ENCODE measurements at regions not wholly inside any gene's neighbourhood (a gene's known extent, or its start where the extent isn't known, plus 50 kb on each side); places are given as distances from the start of the nearest gene placed in this dataset.
"Not testable (repeated sequence)": the region's sequence is repeated elsewhere in the genome, so short reads cannot be mapped to it uniquely, and the experiment has no call there.

DNA sequence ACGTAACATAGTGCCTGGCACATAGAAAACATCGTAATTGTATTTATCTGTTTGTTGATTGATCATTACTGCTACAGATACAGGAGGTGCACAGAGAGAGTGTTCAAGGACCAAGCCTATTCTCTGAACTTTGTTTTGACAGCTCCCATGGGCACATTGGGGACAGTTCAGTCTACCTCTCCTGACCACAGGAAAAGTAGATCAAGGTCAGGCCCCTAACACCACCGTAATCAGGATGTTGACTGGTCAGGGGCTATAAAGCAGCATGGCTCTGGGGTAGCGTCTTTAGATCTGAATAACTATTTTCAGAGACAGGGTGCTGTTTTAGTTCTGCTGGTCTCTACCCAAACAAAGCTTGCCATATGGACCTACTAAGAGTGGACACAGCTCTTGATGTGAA, 223.1 kb upstream of the IRF2BP2 start:
- Histone ChIP-seq H3K27me3 (ENCODE audit: control insufficient read depth in 1 of 2, insufficient read depth in 2 of 2, low read length in 2 of 2) (no peaks in the 10 kb centered on the region), H3K4me3 (ENCODE audit: low read length in 2 of 2) (no peak overlapping the region), H3K4me1 (ENCODE audit: control insufficient read depth, insufficient read depth, low read length) (no peaks in the 10 kb centered on the region), H3K36me3 (ENCODE audit: control insufficient read depth in 2 of 2, insufficient read depth in 2 of 2, low read length in 2 of 2) (no peaks in the 10 kb centered on the region), H3K27ac (ENCODE audit: low read length) (no peak overlapping the region), H3K9me3 (ENCODE audit: control insufficient read depth in 2 of 2, low read length in 2 of 2) (peaks cover 0 to 2% of the 10 kb centered on the region in 2 donors), H3K9ac (ENCODE audit: low read length in 2 of 2) (no peak overlapping the region)

DNA sequence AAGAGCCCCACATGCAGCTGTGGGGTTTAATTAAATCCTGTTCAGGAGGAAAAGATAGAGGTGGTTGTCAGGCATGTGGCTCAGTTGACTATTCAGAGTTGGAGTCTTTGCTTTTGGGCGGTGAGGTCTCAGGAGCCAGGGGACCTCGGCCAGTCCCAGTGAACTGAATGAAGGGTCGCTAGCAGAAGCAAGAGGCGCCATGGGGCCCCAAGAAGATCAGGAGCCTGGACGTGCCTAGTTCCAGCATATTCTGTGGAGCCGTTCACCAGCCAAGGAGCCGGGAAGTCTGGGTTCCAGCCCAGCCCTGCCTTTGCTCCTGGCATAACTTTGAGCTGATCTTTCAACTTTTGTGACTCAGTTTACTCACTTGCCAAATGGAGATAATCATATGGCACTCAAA, 217.7 kb upstream of the IRF2BP2 start:
- no peaks in the 10 kb centered on the region for H3K9me3 ChIP-seq (ENCODE audit: control insufficient read depth in 2 of 2, low read length in 2 of 2)
- no peak overlapping the region for H3K27ac ChIP-seq (ENCODE audit: low read length)
- no peak overlapping the region for H3K4me3 ChIP-seq (ENCODE audit: low read length in 2 of 2)
- no peak overlapping the region for H3K9ac ChIP-seq (ENCODE audit: low read length in 2 of 2)
- peaks cover 2% of the 10 kb centered on the region for H3K4me1 ChIP-seq (ENCODE audit: control insufficient read depth, insufficient read depth, low read length)
- H3K27me3 ChIP-seq (ENCODE audit: control insufficient read depth in 1 of 2, insufficient read depth in 2 of 2, low read length in 2 of 2): no peaks in the 10 kb centered on the region
- no peaks in the 10 kb centered on the region for H3K36me3 ChIP-seq (ENCODE audit: control insufficient read depth in 2 of 2, insufficient read depth in 2 of 2, low read length in 2 of 2)

- Histone ChIP-seq H3K27ac (ENCODE audit: low read length) (no peak overlapping the region), H3K9ac (ENCODE audit: low read length in 2 of 2) (no peak overlapping the region)
These were observed 217.2 kb upstream of the IRF2BP2 start for GRCh38 chr1:234827181-234827580.

GRCh38 chr1:234826352-234826751, 216.4 kb upstream of the IRF2BP2 start:
- Histone ChIP-seq H3K36me3 (ENCODE audit: control insufficient read depth in 2 of 2, insufficient read depth in 2 of 2, low read length in 2 of 2) (no peaks in the 10 kb centered on the region), H3K4me1 (ENCODE audit: control insufficient read depth, insufficient read depth, low read length) (peaks cover 2% of the 10 kb centered on the region), H3K9ac (ENCODE audit: low read length in 2 of 2) (no peak overlapping the region), H3K27ac (ENCODE audit: low read length) (no peak overlapping the region), H3K4me3 (ENCODE audit: low read length in 2 of 2) (no peak overlapping the region), H3K9me3 (ENCODE audit: control insufficient read depth in 2 of 2, low read length in 2 of 2) (no peaks in the 10 kb centered on the region), H3K27me3 (ENCODE audit: control insufficient read depth in 1 of 2, insufficient read depth in 2 of 2, low read length in 2 of 2) (no peaks in the 10 kb centered on the region)

More at GRCh38 chr1:234827181-234827580, 217.2 kb upstream of the IRF2BP2 start:
- Histone ChIP-seq H3K4me3 (ENCODE audit: low read length in 2 of 2) (no peak overlapping the region), H3K4me1 (ENCODE audit: control insufficient read depth, insufficient read depth, low read length) (peaks cover 2% of the 10 kb centered on the region), H3K27me3 (ENCODE audit: control insufficient read depth in 1 of 2, insufficient read depth in 2 of 2, low read length in 2 of 2) (no peaks in the 10 kb centered on the region), H3K36me3 (ENCODE audit: control insufficient read depth in 2 of 2, insufficient read depth in 2 of 2, low read length in 2 of 2) (no peaks in the 10 kb centered on the region), H3K9me3 (ENCODE audit: control insufficient read depth in 2 of 2, low read length in 2 of 2) (no peaks in the 10 kb centered on the region)

DNA sequence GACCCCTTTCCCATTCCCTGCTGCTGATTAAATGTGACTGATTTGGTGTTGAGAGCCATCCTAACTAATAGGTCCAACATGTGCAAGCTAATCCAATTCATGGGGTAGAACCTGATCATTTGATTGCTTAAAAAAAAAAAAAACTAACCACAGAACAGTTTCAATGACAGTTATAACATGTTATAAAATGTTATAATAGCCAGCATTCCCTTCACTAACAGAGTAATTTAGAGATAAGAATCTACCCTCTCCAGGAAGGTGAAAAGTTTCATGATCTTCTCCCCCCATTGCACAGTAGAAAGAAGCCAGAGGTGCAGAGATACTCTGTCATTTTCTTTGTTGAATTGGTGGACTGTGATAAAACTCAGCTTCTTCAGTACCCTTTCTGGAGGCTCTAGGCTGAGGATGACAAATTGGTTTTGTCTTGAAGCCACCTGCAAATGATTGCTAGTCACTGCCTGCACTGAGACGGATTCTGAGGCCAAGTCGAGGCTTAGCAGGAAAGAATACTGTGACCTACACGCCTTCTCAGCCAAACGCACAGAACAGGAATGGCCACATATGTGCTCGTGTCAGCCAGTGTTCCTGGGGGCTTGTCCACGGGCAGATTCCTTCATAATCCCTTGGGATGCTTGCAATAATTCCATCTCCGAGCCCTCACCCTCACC, 215.7 kb upstream of the IRF2BP2 start:
- Histone ChIP-seq H3K27me3 (ENCODE audit: control insufficient read depth in 1 of 2, insufficient read depth in 2 of 2, low read length in 2 of 2) (no peaks in the 10 kb centered on the region), H3K36me3 (ENCODE audit: control insufficient read depth in 2 of 2, insufficient read depth in 2 of 2, low read length in 2 of 2) (no peaks in the 10 kb centered on the region), H3K9ac (ENCODE audit: low read length in 2 of 2) (no peak overlapping the region), H3K4me1 (ENCODE audit: control insufficient read depth, insufficient read depth, low read length) (peaks cover 2% of the 10 kb centered on the region), H3K9me3 (ENCODE audit: control insufficient read depth in 2 of 2, low read length in 2 of 2) (no peaks in the 10 kb centered on the region), H3K4me3 (ENCODE audit: low read length in 2 of 2) (no peak overlapping the region), H3K27ac (ENCODE audit: low read length) (no peak overlapping the region)

DNA sequence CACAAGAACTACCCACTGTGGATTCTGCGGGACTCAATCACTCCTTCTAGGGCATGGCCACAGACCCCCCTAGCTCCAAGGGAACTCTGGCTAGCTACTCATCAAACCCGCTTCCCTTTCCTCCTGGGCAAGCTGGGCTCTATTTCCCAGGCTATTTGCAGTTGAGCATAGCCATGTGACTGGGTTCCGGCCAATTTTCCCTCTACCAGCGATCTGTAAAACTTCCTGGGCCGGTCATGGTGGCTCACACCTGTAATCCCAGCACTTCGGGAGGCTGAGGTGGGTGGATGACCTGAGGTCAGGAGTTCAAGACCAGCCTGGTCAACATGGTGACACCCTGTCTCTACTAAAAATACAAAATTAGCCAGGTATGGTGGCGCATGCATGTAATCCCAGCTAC, 214.9 kb upstream of the IRF2BP2 start:
- H3K4me1 ChIP-seq (ENCODE audit: control insufficient read depth, insufficient read depth, low read length); H3K27me3 ChIP-seq (ENCODE audit: control insufficient read depth in 1 of 2, insufficient read depth in 2 of 2, low read length in 2 of 2); H3K36me3 ChIP-seq (ENCODE audit: control insufficient read depth in 2 of 2, insufficient read depth in 2 of 2, low read length in 2 of 2); H3K9me3 ChIP-seq (ENCODE audit: control insufficient read depth in 2 of 2, low read length in 2 of 2); H3K4me3 ChIP-seq (ENCODE audit: low read length in 2 of 2); H3K27ac ChIP-seq (ENCODE audit: low read length); H3K9ac ChIP-seq (ENCODE audit: low read length in 2 of 2): not testable (repeated sequence)

DNA sequence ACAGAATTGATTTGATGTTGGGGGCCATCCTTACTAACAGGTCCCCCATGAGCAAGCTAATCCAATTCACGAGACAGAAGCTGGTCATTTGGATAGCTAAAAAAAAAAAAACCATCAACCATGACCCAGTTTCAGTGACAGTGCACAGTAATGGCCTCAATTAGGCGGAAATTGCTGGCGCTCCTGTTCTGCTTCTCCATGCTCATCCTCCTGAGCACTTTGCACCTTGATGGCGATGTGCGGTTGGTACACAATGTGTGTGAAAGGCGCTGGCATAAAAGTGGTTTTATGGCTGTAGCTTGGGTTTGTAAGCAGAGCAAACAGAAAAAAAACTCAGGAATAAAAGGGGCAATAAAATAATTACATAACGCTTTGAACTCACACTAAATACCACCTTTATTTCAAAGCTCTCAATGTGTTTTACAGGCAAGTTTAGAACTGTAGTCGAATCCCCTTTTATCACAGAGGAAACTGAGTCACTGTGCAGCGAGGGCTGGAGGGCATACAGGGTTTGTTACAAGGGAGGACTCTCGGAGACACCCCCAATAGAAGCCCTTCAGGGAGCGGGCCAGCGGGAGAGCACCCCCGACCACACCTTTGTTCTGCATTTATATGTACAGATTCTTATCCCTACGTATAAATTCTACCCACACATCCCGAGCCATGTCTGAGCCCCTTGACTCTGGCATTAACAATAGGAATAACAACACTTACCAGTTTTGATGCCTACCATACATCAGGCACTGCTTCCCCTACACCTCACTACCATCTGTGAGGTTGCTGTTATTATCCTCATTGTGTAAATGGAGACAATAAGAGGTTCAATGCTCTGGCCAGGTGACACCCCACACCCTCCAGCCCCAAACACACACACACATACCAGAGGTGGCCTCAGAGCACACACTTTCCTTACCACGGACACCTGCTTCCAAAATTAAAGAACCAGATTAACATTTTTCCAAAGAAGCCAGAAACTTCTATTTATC, 213.5 kb upstream of the IRF2BP2 start:
- H3K27ac ChIP-seq (ENCODE audit: low read length): no peak overlapping the region

DNA sequence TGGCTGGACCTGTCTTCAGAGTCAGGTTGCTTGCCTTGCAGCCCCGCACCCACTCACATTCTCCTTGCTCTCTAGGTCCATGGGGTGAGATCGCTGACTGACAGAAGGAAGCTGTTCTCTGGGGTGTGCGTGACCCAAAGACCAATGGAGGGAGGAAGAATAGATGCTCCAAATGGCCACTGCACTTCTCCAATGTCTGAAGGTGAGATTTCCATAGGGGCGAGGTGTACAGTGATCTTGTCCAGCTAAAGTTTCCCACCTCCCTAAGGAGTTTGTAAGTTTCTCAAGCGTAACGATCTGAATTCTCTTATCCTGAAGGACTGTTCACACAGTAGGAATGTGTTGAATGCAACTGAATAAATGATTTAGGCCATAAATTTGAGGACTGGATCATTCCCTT, 211.9 kb upstream of the IRF2BP2 start:
- Histone ChIP-seq H3K27ac (ENCODE audit: low read length) (no peak overlapping the region), H3K9me3 (ENCODE audit: control insufficient read depth in 2 of 2, low read length in 2 of 2) (no peaks in the 10 kb centered on the region), H3K27me3 (ENCODE audit: control insufficient read depth in 1 of 2, insufficient read depth in 2 of 2, low read length in 2 of 2) (no peaks in the 10 kb centered on the region), H3K4me3 (ENCODE audit: low read length in 2 of 2) (no peak overlapping the region), H3K4me1 (ENCODE audit: control insufficient read depth, insufficient read depth, low read length) (peaks cover 7% of the 10 kb centered on the region), H3K9ac (ENCODE audit: low read length in 2 of 2) (no peak overlapping the region), H3K36me3 (ENCODE audit: control insufficient read depth in 2 of 2, insufficient read depth in 2 of 2, low read length in 2 of 2) (no peaks in the 10 kb centered on the region)

More for the DNA sequence above, 213.5 kb upstream of the IRF2BP2 start:
- Histone ChIP-seq H3K9me3 (ENCODE audit: control insufficient read depth in 2 of 2, low read length in 2 of 2) (no peaks in the 10 kb centered on the region), H3K4me3 (ENCODE audit: low read length in 2 of 2) (no peak overlapping the region), H3K9ac (ENCODE audit: low read length in 2 of 2) (no peak overlapping the region), H3K36me3 (ENCODE audit: control insufficient read depth in 2 of 2, insufficient read depth in 2 of 2, low read length in 2 of 2) (no peaks in the 10 kb centered on the region), H3K4me1 (ENCODE audit: control insufficient read depth, insufficient read depth, low read length) (peaks cover 2% of the 10 kb centered on the region), H3K27me3 (ENCODE audit: control insufficient read depth in 1 of 2, insufficient read depth in 2 of 2, low read length in 2 of 2) (no peaks in the 10 kb centered on the region)

DNA sequence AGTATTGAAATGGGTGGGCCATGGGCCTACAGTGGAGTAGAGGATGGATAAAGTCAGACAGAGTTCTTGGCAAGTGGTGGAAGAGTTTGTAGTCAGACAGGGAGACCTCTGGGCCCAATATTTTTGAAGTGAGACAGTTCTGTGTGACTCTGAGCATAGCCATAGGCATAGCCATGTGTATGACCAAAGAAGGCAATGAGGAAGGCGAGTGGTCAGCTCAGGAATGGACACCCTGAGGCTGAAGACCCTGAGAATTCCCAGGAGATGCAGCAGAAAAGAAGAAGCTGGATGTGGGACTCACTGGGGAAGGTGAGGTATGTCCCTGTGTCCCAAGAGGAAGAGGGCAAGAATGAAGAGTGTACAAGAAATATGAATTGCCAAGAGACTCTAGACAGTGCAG, 210.6 kb upstream of the IRF2BP2 start:
- Histone ChIP-seq H3K4me3 (ENCODE audit: low read length in 2 of 2) (no peak overlapping the region), H3K9ac (ENCODE audit: low read length in 2 of 2) (no peak overlapping the region), H3K36me3 (ENCODE audit: control insufficient read depth in 2 of 2, insufficient read depth in 2 of 2, low read length in 2 of 2) (no peaks in the 10 kb centered on the region), H3K27ac (ENCODE audit: low read length) (no peak overlapping the region), H3K9me3 (ENCODE audit: control insufficient read depth in 2 of 2, low read length in 2 of 2) (no peaks in the 10 kb centered on the region), H3K27me3 (ENCODE audit: control insufficient read depth in 1 of 2, insufficient read depth in 2 of 2, low read length in 2 of 2) (no peaks in the 10 kb centered on the region), H3K4me1 (ENCODE audit: control insufficient read depth, insufficient read depth, low read length) (peaks cover 10% of the 10 kb centered on the region)

- not testable (repeated sequence) for H3K4me3 ChIP-seq (ENCODE audit: low read length in 2 of 2); H3K27ac ChIP-seq (ENCODE audit: low read length); H3K9ac ChIP-seq (ENCODE audit: low read length in 2 of 2); H3K36me3 ChIP-seq (ENCODE audit: control insufficient read depth in 2 of 2, insufficient read depth in 2 of 2, low read length in 2 of 2); H3K27me3 ChIP-seq (ENCODE audit: control insufficient read depth in 1 of 2, insufficient read depth in 2 of 2, low read length in 2 of 2); H3K9me3 ChIP-seq (ENCODE audit: control insufficient read depth in 2 of 2, low read length in 2 of 2)
- H3K4me1 ChIP-seq (ENCODE audit: control insufficient read depth, insufficient read depth, low read length): peaks cover 13% of the 10 kb centered on the region
These were observed 209.9 kb upstream of the IRF2BP2 start for GRCh38 chr1:234819845-234820244.

GRCh38 chr1:234818040-234818387, 208.0 kb upstream of the IRF2BP2 start:
- not testable (repeated sequence) for H3K36me3 ChIP-seq (ENCODE audit: control insufficient read depth in 2 of 2, insufficient read depth in 2 of 2, low read length in 2 of 2); H3K9me3 ChIP-seq (ENCODE audit: control insufficient read depth in 2 of 2, low read length in 2 of 2); H3K9ac ChIP-seq (ENCODE audit: low read length in 2 of 2); H3K4me3 ChIP-seq (ENCODE audit: low read length in 2 of 2); H3K27me3 ChIP-seq (ENCODE audit: control insufficient read depth in 1 of 2, insufficient read depth in 2 of 2, low read length in 2 of 2)
- Histone ChIP-seq H3K4me1 (ENCODE audit: control insufficient read depth, insufficient read depth, low read length) (peaks cover 13% of the 10 kb centered on the region), H3K27ac (ENCODE audit: low read length) (peak overlapping the region; percentile 87)
